NCI-H2227 (cell line): ENCODE measurements at regions not wholly inside any gene's neighbourhood (a gene's known extent, or its start where the extent isn't known, plus 50 kb on each side); places are given as distances from the start of the nearest gene placed in this dataset.
"Not testable (repeated sequence)": the region's sequence is repeated elsewhere in the genome, so short reads cannot be mapped to it uniquely, and the experiment has no call there.

Source experiments
- DNase-seq: peaks from one replicate; lab custom pipeline; 2025; ENCODE audit not compliant: unreplicated experiment; lab: John Stamatoyannopoulos, UW

DNA sequence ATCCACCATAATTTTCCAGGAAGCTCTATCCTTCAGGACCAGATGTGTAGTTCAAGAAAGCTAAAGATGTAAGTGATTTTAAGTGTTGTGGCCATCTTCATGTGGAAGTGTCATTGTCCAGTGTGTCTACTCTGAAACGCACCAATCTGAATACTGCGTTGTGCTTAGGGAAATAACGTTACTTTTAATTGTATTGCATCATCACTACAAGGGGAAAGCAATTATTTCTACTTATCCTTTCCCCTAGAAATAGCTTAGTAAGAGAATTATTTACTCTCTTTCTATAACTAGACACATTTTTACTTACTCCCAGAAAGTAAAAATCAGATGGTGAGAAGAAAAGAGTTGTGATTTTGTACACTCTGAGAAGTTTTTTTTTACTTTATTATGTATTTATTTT lies 102.4 kb upstream of the DLGAP1 start:
- no peak for DNase-seq

DNA sequence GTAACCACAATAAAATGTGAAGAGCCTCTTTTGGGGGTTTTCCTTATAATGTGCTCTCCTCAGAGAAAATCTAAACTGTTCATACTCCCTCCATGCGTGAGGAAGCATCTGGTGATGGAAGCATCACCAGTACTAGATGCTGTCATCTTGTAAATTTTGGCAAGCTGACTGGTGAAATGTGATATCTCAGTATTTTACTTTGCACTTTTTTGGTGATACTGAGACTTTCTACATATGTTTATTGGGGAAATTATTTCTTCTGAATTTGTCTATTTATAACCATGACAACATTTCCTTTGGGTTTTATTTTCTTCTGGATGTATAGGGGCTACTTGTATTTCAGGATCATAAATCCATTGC lies 95.9 kb upstream of the DLGAP1 start:
- DNase-seq: no peak

DNA sequence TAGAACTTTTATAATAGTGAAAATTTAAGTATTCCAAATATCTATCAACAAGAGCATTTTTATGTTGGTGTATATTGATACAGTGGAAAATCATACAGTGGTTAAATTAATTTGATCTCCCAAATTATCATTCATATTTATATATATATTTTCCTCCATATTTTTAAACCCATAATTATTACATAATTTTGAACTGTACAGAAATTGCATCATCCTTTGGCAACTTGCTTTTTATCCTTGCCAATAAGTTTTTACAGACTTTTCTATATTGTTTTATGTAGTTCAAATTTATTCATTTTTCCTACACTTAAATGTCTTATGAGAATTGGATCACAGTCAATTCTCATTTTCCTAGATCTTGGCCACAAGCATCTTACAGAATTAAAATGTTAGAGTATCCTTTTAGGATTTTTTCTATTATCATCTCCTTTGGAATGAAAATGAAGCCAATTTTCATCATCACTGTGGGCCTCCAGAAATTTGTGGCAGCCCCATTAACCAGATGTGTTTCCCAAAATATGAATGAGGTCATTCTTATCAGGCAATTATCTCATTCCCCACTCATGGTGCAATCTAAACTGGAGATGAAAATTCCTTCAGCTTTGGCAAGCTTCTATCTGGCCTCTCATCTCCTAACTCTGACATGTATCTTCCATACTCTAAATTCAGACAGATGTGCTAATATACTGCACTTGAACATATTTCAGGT lies 94.2 kb upstream of the DLGAP1 start:
- DNase-seq: no peak

DNA sequence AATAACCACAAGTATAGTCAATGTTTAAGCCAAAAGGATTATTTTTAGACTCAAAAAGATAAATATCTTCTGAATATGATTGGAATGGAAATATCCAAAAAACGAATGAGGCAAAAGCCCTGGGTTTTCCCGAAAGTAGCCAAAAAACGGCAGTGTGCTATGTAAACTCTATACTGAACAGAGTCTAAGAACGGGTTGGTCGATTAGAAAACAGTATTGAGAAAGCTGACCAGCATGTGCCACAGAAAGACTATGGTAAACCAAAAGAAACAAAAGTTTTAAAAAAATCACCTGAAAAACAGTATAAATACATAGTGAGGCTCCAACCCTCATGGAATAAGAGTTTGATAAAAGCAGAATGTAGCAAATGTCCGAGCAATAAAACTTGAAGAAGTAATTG lies 92.0 kb upstream of the DLGAP1 start:
- DNase-seq: no peak

DNA sequence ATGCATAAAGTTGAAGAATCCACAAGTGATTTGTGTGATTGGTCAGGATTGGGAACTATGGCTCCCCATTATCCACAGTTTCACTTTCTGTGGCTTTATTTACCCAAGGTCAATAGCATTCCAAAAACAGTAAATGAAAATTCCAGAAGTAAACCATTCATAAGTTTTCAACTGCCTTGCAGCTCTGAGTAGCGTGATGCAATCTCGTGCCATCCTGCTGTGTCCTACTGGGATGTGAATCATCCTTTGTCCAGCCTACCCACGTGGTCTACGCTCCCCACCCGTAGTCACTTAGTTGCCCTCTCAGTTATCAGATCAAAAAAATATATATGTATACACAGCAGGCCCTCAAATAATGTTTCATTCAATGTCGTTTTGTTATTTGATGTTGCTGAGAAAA lies 89.0 kb upstream of the DLGAP1 start:
- DNase-seq: no peak

DNA sequence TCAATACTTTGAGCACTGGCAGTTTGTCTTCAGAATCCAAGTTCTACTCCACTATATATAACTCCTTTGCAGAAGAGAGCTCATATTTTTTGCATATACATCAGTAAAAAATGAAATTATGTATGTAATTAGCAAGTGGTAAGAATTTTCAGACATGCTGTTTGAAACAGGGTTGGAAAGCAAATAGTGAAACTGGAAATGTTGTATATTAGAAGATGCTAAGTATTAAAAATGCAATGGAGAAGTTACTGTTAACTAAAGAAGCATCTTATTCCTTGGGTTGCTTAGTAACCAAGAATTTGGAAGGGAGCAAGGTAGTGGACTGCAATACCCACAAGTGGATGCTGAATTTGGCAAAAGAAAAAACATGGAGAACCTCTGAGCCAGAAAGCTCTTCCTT lies 88.6 kb upstream of the DLGAP1 start:
- no peak for DNase-seq

DNA sequence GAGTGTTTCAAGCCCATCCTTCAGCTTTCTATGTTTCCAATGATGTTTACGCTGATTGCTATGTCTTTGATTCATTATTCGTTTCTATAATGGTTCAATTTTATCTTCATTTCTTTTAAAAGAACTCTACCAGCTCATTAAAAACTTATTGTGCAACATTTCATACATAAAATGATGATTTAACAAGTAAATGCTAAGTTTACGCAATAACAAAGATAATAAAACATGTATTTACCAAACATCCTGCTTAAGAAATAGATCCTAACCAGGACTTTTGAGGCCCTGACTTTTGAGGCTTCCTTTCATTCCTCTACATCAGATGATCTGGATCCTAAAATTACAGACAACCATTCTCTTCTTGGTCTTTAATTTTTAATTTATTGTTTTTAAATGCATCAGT lies 86.5 kb upstream of the DLGAP1 start:
- DNase-seq: no peak

DNA sequence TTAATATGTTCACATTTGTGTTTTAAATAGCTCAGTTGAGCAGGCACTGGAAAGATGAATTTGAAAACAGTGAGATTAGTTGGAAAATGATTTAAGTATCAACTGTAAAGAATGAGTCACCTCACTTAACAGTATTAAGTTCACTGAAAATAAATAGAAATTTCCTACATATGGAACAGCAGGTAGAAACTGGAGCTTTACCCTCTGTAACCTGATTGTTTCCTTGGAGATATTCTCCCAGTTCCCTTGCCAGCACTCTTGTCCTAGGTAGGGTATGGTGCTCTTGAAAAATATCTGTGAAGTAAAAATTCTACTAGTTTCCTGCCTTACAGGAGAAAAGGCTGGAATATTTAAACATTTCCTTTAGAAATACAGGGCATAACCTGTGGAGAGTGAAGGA lies 81.3 kb upstream of the DLGAP1 start:
- no peak for DNase-seq

DNA sequence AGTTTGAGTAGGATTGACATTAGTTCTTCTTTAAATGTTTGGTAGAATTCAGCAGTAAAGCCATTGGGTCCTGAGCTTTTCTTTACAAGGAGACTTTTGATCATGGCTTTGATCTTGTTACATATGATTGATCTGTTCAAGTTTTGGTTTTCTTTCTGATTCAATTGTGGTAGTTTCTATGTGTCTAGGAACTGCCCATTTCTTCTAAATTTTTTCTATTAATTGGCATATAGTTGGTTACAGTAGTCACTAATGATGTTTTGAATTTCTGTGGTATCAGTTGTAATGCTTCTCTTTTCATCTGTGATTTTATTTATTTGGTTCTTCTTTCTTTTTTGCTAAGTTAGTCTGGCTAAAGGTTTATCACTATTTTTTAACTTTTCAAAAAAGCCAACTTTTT lies 73.3 kb upstream of the DLGAP1 start:
- no peak for DNase-seq

DNA sequence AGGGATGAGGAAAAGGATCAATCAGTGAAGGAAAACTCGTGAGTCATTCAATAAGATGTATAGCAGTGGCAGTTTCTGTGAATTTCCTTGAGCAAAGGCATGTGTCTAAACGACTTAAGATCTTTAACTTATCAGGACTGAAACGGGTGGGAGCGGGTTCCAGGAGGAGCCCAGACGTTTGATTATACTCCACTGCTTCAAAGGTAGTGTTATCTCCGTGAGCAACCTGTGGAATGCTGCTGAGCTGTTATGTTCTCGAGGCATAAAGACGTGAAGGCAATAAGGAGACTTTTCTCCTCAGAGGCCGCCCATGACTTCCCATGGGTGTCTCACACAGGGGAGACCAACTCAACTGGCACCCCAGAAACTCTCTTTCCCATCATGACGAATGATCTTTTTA lies 72.7 kb upstream of the DLGAP1 start:
- not testable (repeated sequence) for DNase-seq

DNA sequence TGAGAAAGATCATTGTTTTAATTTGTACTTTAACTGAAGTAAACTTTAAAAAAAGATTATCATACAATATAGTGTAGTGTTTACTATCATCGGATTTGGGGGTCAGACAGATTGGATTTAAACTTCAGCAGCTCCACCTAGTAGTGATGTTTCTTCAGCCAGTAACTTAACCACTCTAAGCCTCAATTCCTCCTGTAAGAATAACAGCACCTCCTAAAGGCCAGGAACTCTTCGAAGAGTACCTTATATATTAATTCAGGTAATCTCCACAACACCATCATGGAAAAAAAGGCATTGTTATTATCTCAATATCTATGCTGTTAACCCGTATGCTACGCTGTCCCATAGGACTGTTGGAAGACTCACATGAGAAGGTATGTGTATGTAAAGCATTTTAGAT lies 69.0 kb upstream of the DLGAP1 start:
- no peak for DNase-seq

DNA sequence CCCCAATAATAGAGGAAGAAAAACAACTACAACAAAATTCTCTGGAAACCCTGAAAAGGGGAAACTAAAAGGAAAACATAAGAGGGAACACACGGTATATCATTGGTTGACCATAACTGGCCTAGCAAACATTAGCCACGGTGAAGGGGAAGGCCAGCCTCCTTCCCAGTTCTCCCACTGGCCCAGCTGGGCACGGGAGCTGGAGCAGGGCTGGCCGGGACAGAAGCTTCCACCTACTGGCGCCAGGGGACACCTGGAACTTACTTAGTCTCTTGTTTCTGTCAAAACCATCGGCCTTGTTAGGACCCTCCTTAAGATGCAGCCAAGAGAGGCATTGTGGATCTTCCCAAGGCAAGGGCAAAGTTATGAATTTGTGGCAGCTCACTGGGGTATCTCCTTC lies 56.1 kb upstream of the DLGAP1 start:
- no peak for DNase-seq

DNA sequence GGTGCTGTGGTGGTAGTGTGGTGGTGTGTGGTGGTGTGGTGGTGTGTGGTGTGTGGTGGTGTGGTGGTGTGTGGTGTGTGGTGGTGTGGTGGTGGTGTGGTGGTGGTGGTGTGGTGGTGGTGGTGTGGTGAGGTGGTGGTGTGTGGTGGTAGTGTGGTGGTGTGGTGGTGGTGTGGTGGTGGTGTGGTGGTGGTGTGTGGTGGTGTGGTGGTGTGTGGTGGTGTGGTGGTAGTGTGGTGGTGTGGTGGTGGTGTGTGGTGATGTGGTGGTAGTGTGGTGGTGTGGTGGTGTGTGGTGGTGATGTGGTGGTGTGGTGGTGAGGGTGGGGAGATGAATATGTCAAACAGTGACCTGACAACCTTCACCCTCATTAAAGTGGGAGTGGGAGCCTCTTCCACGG lies 55.6 kb upstream of the DLGAP1 start:
- DNase-seq: no peak

DNA sequence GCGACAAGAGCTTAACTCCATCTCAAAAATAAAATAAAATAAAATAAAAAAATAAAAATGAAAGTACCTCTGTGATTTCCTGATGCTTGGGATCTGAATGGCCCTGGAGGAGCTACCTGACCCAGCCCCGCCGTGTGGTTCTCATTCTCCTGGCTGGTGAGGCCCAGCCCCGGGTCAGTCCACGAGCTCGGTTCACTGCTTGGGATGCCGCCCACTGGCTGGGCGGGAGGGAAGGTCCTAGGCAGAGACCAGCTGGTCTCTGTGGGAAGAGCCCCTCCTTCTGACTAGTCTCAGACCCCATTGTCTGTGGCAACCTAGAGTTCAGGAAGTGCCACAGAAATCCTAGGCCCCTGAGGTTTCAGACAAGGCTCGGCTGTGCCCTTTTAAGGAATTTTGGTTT lies 55.1 kb upstream of the DLGAP1 start:
- no peak for DNase-seq
